ENCODE measurements at regions not wholly inside any gene's neighbourhood (a gene's known extent, or its start where the extent isn't known, plus 50 kb on each side); places are given as distances from the start of the nearest gene placed in this dataset.
A peak's percentile ranks its signal among the peaks of the same experiment; 100 is the strongest.

- no peaks in the 10 kb centered on the region for H3K9me3 ChIP-seq (ENCODE audit: low read length)
- no TSS peak for BruUV-seq (replicated peaks)
- in situ Hi-C loops (cut with HindIII; ENCODE audit: extremely low pct_ligation_motif_present, low pct_unique_long_range_greater_than_20kb) = no loop called here
- H3K27me3 ChIP-seq (ENCODE audit: control insufficient read depth in 1 of 2, insufficient read depth in 2 of 2, low read length in 2 of 2) = no peaks in the 10 kb centered on the region; a peak in 1 of 5 replicates
- no peak for FAIRE-seq
- WGBS (ENCODE audit: low lambda C conversion rate) = 3% methylated on average over 4 of the region's 4 CpGs
- H3K79me2 ChIP-seq (ENCODE audit: insufficient read depth, low read length) = no peaks in the 10 kb centered on the region
- H3K36me3 ChIP-seq (replicated peaks in 1 of 2; ENCODE audit: control insufficient read depth in 1 of 2, insufficient read depth in 2 of 2, low read length in 2 of 2) = no peaks in the 10 kb centered on the region
- no peak overlapping the region for H3K4me3 ChIP-seq (replicated peaks in 1 of 3; ENCODE audit: insufficient read depth in 1 of 3, low read depth in 2 of 3, low read length in 3 of 3)
- no peaks in the 10 kb centered on the region for H3K4me1 ChIP-seq (ENCODE audit: insufficient read depth, low read length)
- no peak for ATAC-seq
- ChIA-PET CTCF (ENCODE audit: low intra/inter-chr PET ratio, low total read pairs) (no interaction called here), POLR2A (no interaction called here)
- DNase-seq (ENCODE audit: low spot score) = no peak
- no peak overlapping the region for H3K4me2 ChIP-seq (ENCODE audit: low read depth, low read length)
- TF ChIP-seq USF2 (IDR thresholded peaks at IDR 0.05; ENCODE audit: low read depth, low read length) = no peak
- no peak for TF ChIP-seq USF2 (CRISPR knock-in tag; IDR thresholded peaks at IDR 0.05; ENCODE audit: borderline replicate concordance)
- TF ChIP-seq GTF2F1 (IDR thresholded peaks at IDR 0.05; ENCODE audit: low read length) = no peak
- no peak for TF ChIP-seq KLF16 (CRISPR knock-in tag; IDR thresholded peaks at IDR 0.05)
- no peak for TF ChIP-seq TMF1 (CRISPR knock-in tag; IDR thresholded peaks at IDR 0.05; ENCODE audit: low read depth)
- TF ChIP-seq NRL (CRISPR knock-in tag; IDR thresholded peaks at IDR 0.05; ENCODE audit: borderline replicate concordance) = no peak
- peak; percentile 93 for TF ChIP-seq ATF7 (IDR thresholded peaks at IDR 0.05)
- no peak for TF ChIP-seq ATF7 (CRISPR knock-in tag; IDR thresholded peaks at IDR 0.05)
- TF ChIP-seq CREB1 (IDR thresholded peaks at IDR 0.05) = peak; percentile 79
- TF ChIP-seq CREB1 (CRISPR knock-in tag; IDR thresholded peaks at IDR 0.05) = no peak
- TF ChIP-seq ZNF350 (CRISPR knock-in tag; IDR thresholded peaks at IDR 0.05; ENCODE audit: borderline replicate concordance, low read depth) = no peak
- TF ChIP-seq RNF2 (conservative IDR thresholded peaks at IDR 0.05; ENCODE audit: low read depth) = no peak
- TF ChIP-seq ZNF737 (CRISPR knock-in tag; IDR thresholded peaks at IDR 0.05; ENCODE audit: borderline replicate concordance) = no peak
- TF ChIP-seq SP4 (CRISPR knock-in tag; IDR thresholded peaks at IDR 0.05) = no peak
- no peak overlapping the region for H3K27ac ChIP-seq (ENCODE audit: extremely low read length, insufficient read depth, low read length)
- H2AFZ ChIP-seq (ENCODE audit: low read length) = no peak overlapping the region
- intact Hi-C loops (cut with micrococcal nuclease; ENCODE audit: unreplicated experiment) = no loop called here
- no peaks in the 10 kb centered on the region for H4K20me1 ChIP-seq (ENCODE audit: insufficient read depth, low read length)
- no peak overlapping the region for H3K9ac ChIP-seq (ENCODE audit: insufficient read depth, low read depth, low read length)
Measured at GRCh38 chr20:11118802-11119380, 445.1 kb upstream of the JAG1 start.
